IMR-90 (cell line): ENCODE measurements at regions not wholly inside any gene's neighbourhood (a gene's known extent, or its start where the extent isn't known, plus 50 kb on each side); places are given as distances from the start of the nearest gene placed in this dataset.

Experiments
- ATAC-seq: fragments of 200-7000 bp; cut with Tn5 transposase; 2 replicates; pipeline ENCODE4 v1.9.1; 2020; ENCODE audit warnings: low read depth, mild to moderate bottlenecking, moderate library complexity
- BruUV-seq: library from RNA; stranded (reverse); fragments of 400-500 nt; replicated peaks from 2 replicates; lab custom pipeline; 2021; lab: Mats Ljungman, UMichigan
- CTCF ChIA-PET: fragments of 300-600 bp; formaldehyde crosslinking; extraction: SDS; loops from one replicate; lab custom pipeline; 2021; ENCODE audit warnings: antibody characterized with exemption; lab: Yijun Ruan, JAX
- POLR2A ChIA-PET: fragments of 300-600 bp; sonication (Branson Sonifier 250); formaldehyde crosslinking; loops from one replicate; lab custom pipeline; 2022; ENCODE audit warnings: antibody characterized with exemption; ENCODE audit not compliant: unreplicated experiment; lab: Charles Lee
- DNase-seq: peaks from one replicate; pipeline ENCODE4 v3.0.0; 2013
- H2AFZ ChIP-seq: replicated peaks from 2 replicates; pipeline ENCODE3; 2013; ENCODE audit warnings: low read length, mild to moderate bottlenecking; ENCODE audit not compliant: poor library complexity
- H2AK5ac ChIP-seq: 2 replicates; pipeline ENCODE4 v1.6.1; 2013; ENCODE audit warnings: low read depth, low read length, inconsistent platforms
- H2AK9ac ChIP-seq: replicated peaks from 2 replicates; pipeline ENCODE3; 2013; ENCODE audit warnings: mild to moderate bottlenecking, low read depth, low read length, moderate library complexity; ENCODE audit not compliant: poor library complexity
- H2BK120ac ChIP-seq: 2 replicates; pipeline ENCODE4 v1.6.1; 2013; ENCODE audit warnings: low read depth, low read length, inconsistent platforms
- H2BK15ac ChIP-seq: 3 replicates; pipeline ENCODE4 v1.6.1; 2013; ENCODE audit warnings: low read depth, low read length, inconsistent platforms
- H2BK20ac ChIP-seq: 2 replicates; pipeline ENCODE4 v1.6.1; 2013; ENCODE audit warnings: low read depth, mild to moderate bottlenecking, inconsistent platforms, low read length, moderate library complexity
- H2BK5ac ChIP-seq: 2 replicates; pipeline ENCODE4 v1.6.1; 2013; ENCODE audit warnings: mild to moderate bottlenecking, low read depth, low read length, inconsistent platforms; ENCODE audit not compliant: poor library complexity, severe bottlenecking
- H3K14ac ChIP-seq: replicated peaks from 2 replicates; pipeline ENCODE4 v1.6.1; 2013; ENCODE audit warnings: low read depth, low read length, inconsistent platforms
- H3K18ac ChIP-seq: 2 replicates; pipeline ENCODE4 v1.6.1; 2013; ENCODE audit warnings: low read depth, low read length, control low read depth
- H3K23ac ChIP-seq: 2 replicates; pipeline ENCODE4 v1.6.1; 2013; ENCODE audit warnings: low read depth, low read length, inconsistent platforms
- H3K27ac ChIP-seq: 2 replicates; pipeline ENCODE4 v1.5.1; 2013; ENCODE audit warnings: mild to moderate bottlenecking, control low read depth, low read length; ENCODE audit not compliant: insufficient read depth
- H3K27me3 ChIP-seq: 2 replicates; pipeline ENCODE4 v1.6.1; 2013; ENCODE audit warnings: low read length; ENCODE audit not compliant: control insufficient read depth, insufficient read depth
- H3K36me3 ChIP-seq: 2 replicates; pipeline ENCODE4 v1.6.1; 2013; ENCODE audit warnings: low read length, mixed read lengths; ENCODE audit not compliant: control insufficient read depth, insufficient read depth
- H3K4ac ChIP-seq: 2 replicates; pipeline ENCODE4 v1.6.1; 2013; ENCODE audit warnings: low read depth, low read length, inconsistent platforms
- H3K4me1 ChIP-seq: 2 replicates; pipeline ENCODE4 v1.6.1; 2013; ENCODE audit warnings: low read length, mixed read lengths; ENCODE audit not compliant: control insufficient read depth, insufficient read depth
- H3K4me2 ChIP-seq: 2 replicates; pipeline ENCODE4 v1.6.1; 2013; ENCODE audit warnings: low read depth, mild to moderate bottlenecking, control low read depth, low read length, moderate library complexity
- H3K4me3 ChIP-seq: 2 replicates; pipeline ENCODE4 v1.5.1; 2013; ENCODE audit warnings: low read depth, mild to moderate bottlenecking, control low read depth, low read length, moderate library complexity; ENCODE audit not compliant: insufficient read depth
- H3K56ac ChIP-seq: 2 replicates; pipeline ENCODE4 v1.6.1; 2013; ENCODE audit warnings: low read length, inconsistent platforms; ENCODE audit not compliant: insufficient read depth; ENCODE audit errors: extremely low read depth
- H3K79me1 ChIP-seq, 2 experiments: 2 replicates each; pipeline ENCODE4 v1.6.1; 2013; ENCODE audit warnings: low read length in 2 of 2, inconsistent platforms in 1 of 2, low read depth in 1 of 2
- H3K9ac ChIP-seq: 2 replicates; pipeline ENCODE4 v1.6.1; 2013; ENCODE audit warnings: low read depth, low read length, control low read depth
- H3K9me1 ChIP-seq: 2 replicates; pipeline ENCODE4 v1.6.1; 2013; ENCODE audit warnings: low read length, inconsistent platforms; ENCODE audit not compliant: insufficient read depth
- H3K9me3 ChIP-seq: 2 replicates; pipeline ENCODE4 v1.6.1; 2013; ENCODE audit warnings: low read length; ENCODE audit not compliant: control insufficient read depth, insufficient read depth
- H4K20me1 ChIP-seq: 2 replicates; pipeline ENCODE4 v1.6.1; 2013; ENCODE audit warnings: low read length, inconsistent platforms; ENCODE audit not compliant: insufficient read depth
- H4K5ac ChIP-seq: 2 replicates; pipeline ENCODE4 v1.6.1; 2013; ENCODE audit warnings: mild to moderate bottlenecking, low read depth, low read length, control low read depth
- H4K8ac ChIP-seq, 2 experiments: 2 replicates each; pipeline ENCODE4 v1.6.1; 2013; ENCODE audit warnings: low read depth in 2 of 2, low read length in 2 of 2, control low read depth in 1 of 2, inconsistent platforms in 1 of 2
- H4K91ac ChIP-seq: 2 replicates; pipeline ENCODE4 v1.6.1; 2013; ENCODE audit warnings: low read depth, low read length, inconsistent platforms; ENCODE audit not compliant: insufficient read depth
- BHLHE40 ChIP-seq: fragments of 150-350 bp; IDR thresholded peaks from 2 replicates; pipeline ENCODE4 v1.6.1; 2016; ENCODE audit warnings: mild to moderate bottlenecking, low read depth, low read length
- CEBPB ChIP-seq: IDR thresholded peaks from 2 replicates; pipeline ENCODE4 v1.6.1; 2012; ENCODE audit warnings: low read depth, low read length, improper control_type of control experiment
- CHD1 ChIP-seq: IDR thresholded peaks from 2 replicates; pipeline ENCODE4 v1.6.1; 2012; ENCODE audit warnings: low read depth, low read length, improper control_type of control experiment
- ELK1 ChIP-seq: fragments of 150-350 bp; IDR thresholded peaks from 2 replicates; pipeline ENCODE4 v1.6.1; 2016; ENCODE audit warnings: low read depth, mild to moderate bottlenecking, low read length, moderate library complexity, borderline replicate concordance
- MAZ ChIP-seq: IDR thresholded peaks from 2 replicates; pipeline ENCODE4 v1.6.1; 2012; ENCODE audit warnings: low read depth, mild to moderate bottlenecking, low read length, improper control_type of control experiment, moderate library complexity, borderline replicate concordance
- MXI1 ChIP-seq: IDR thresholded peaks from 2 replicates; pipeline ENCODE4 v1.6.1; 2012; ENCODE audit warnings: low read depth, mild to moderate bottlenecking, low read length, moderate library complexity, borderline replicate concordance
- NFE2L2 ChIP-seq: fragments of 150-350 bp; IDR thresholded peaks from 2 replicates; pipeline ENCODE4 v1.6.1; 2016; ENCODE audit warnings: low read depth, mild to moderate bottlenecking, low read length
- RAD21 ChIP-seq: IDR thresholded peaks from 2 replicates; pipeline ENCODE4 v1.6.1; 2012; ENCODE audit warnings: low read length, improper control_type of control experiment
- RCOR1 ChIP-seq: IDR thresholded peaks from 2 replicates; pipeline ENCODE4 v1.6.1; 2012; ENCODE audit warnings: mild to moderate bottlenecking, low read length, improper control_type of control experiment; ENCODE audit not compliant: insufficient replicate concordance
- RFX5 ChIP-seq: IDR thresholded peaks from 2 replicates; pipeline ENCODE4 v1.8.0; 2012; ENCODE audit warnings: low read depth, mild to moderate bottlenecking, low read length, moderate library complexity
- SMC3 ChIP-seq: fragments of 150-350 bp; IDR thresholded peaks from 2 replicates; pipeline ENCODE4 v1.6.1; 2016; ENCODE audit warnings: low read depth, mild to moderate bottlenecking, antibody characterized with exemption, low read length, moderate library complexity
- USF2 ChIP-seq: fragments of 150-350 bp; IDR thresholded peaks from 2 replicates; pipeline ENCODE4 v1.6.1; 2017; ENCODE audit warnings: mild to moderate bottlenecking, antibody characterized with exemption, low read length, low read depth
- WGBS, 2 experiments: methylation state at CpG; one replicate each; pipeline versions ENCODE4 v1.1.5 to v1.1.7; 2013; ENCODE audit warnings: missing lambda C conversion rate in 2 of 2; ENCODE audit not compliant: insufficient read length in 1 of 2; ENCODE audit errors: extremely low coverage in 2 of 2; 5-methylcytosine and 5-hydroxymethylcytosine counted together
- dilution Hi-C: fragments of 300-500 bp; cut with HindIII; formaldehyde crosslinking; loops from one replicate; pipeline ENCODE4 v1.14.3; 2018; ENCODE audit warnings: low sequenced_read_pairs; ENCODE audit not compliant: unreplicated experiment
- in situ Hi-C: fragments of 300-500 bp; cut with MboI; formaldehyde crosslinking; loops from 3 replicates; pipeline ENCODE4 v1.14.3; 2019; ENCODE audit warnings: low sequenced_read_pairs, inconsistent platforms, mixed read lengths
- intact Hi-C: fragments of 100-400 bp; cut with micrococcal nuclease; formaldehyde crosslinking; loops from 2 replicates; pipeline ENCODE4 v1.10.0; 2022

GRCh38 chr14:83085725-83086124, 1552.1 kb upstream of the SEL1L start:
- H3K27me3 ChIP-seq: no peaks in the 10 kb centered on the region
- no peak overlapping the region for H2AFZ ChIP-seq
- POLR2A ChIA-PET: no interaction called here
- no peak overlapping the region for H3K27ac ChIP-seq
- in situ Hi-C loops: no loop called here
- H4K8ac ChIP-seq: no peak overlapping the region
- intact Hi-C loops: no loop called here
- no peak overlapping the region for H2AK5ac ChIP-seq
- dilution Hi-C loops: no loop called here
- no peaks in the 10 kb centered on the region for H3K79me1 ChIP-seq
- H2BK20ac ChIP-seq: no peak overlapping the region
- WGBS, 2 experiments: no CpG with 5 or more reads among the region's 1 CpG
- H2BK120ac ChIP-seq: no peak overlapping the region; the same call in 1 of the 2 replicates
- H4K5ac ChIP-seq: no peak overlapping the region
- H3K9me3 ChIP-seq: no peaks in the 10 kb centered on the region
- CTCF ChIA-PET: no interaction called here
- DNase-seq (peak; percentile 21), ATAC-seq (no peak)
- H3K23ac ChIP-seq: no peak overlapping the region
- H4K20me1 ChIP-seq: no peaks in the 10 kb centered on the region
- no peak overlapping the region for H3K4me2 ChIP-seq
- H3K4me3 ChIP-seq: no peak overlapping the region
- no peak overlapping the region for H3K4ac ChIP-seq
- no peak overlapping the region for H3K9ac ChIP-seq
- no peaks in the 10 kb centered on the region for H3K9me1 ChIP-seq
- H2BK5ac ChIP-seq: no peak overlapping the region
- no peak for TF ChIP-seq BHLHE40
- TF ChIP-seq MAZ: no peak
- no peak for TF ChIP-seq ELK1
- TF ChIP-seq NFE2L2: no peak
- no peak for TF ChIP-seq CHD1
- TF ChIP-seq RFX5: no peak
- TF ChIP-seq MXI1: no peak
- no peak for TF ChIP-seq USF2
- TF ChIP-seq CEBPB: no peak
- no peak for TF ChIP-seq RAD21
- no peak for TF ChIP-seq SMC3
- TF ChIP-seq RCOR1: no peak
- no peak overlapping the region for H4K91ac ChIP-seq
- H3K18ac ChIP-seq: no peak overlapping the region; the same call in none of the 2 replicates
- H3K14ac ChIP-seq: 0 out of 2 replicates have a peak overlapping the region, but pooled peaks have one; percentile 34
- no peak overlapping the region for H2AK9ac ChIP-seq
- no peak overlapping the region for H3K56ac ChIP-seq
- H3K36me3 ChIP-seq: no peaks in the 10 kb centered on the region
- BruUV-seq: no TSS peak
- H3K4me1 ChIP-seq: peaks cover 4% of the 10 kb centered on the region; the same call in 1 of the 2 replicates
- H2BK15ac ChIP-seq: no peak overlapping the region
